ENCODE measurements at regions not wholly inside any gene's neighbourhood (a gene's known extent, or its start where the extent isn't known, plus 50 kb on each side); places are given as distances from the start of the nearest gene placed in this dataset.

DNA sequence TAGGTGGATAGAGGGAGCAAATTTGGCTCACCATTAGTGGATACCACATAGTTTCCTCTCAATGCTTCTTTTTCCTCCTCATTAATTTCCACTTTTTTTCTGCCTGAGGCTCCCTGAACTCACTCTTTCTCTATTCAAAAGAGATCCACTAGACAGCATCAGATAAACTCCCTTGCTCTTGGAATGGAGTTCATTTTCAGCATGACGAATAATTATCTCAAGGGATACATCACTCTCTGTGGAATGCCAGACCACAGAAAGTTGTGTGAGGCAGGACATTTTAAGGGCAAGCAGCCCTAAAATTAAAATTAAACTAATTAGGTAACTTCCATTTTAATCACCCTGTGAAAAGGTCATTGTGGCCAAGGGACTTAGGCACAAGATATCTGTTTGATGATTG, 1920.1 kb upstream of the CELF4 start:
- intact Hi-C loops (cut with DNase I; ENCODE audit: low total_unique reads), result no loop called here
- no peak overlapping the region for H3K4me3 ChIP-seq
- no peak for DNase-seq
- no peaks in the 10 kb centered on the region for H3K9me3 ChIP-seq
- H3K27ac ChIP-seq, result no peak overlapping the region
- H3K27me3 ChIP-seq, result no peaks in the 10 kb centered on the region
- no peak for TF ChIP-seq POLR2A (IDR thresholded peaks at IDR 0.05)
- TF ChIP-seq, protein P1, sequence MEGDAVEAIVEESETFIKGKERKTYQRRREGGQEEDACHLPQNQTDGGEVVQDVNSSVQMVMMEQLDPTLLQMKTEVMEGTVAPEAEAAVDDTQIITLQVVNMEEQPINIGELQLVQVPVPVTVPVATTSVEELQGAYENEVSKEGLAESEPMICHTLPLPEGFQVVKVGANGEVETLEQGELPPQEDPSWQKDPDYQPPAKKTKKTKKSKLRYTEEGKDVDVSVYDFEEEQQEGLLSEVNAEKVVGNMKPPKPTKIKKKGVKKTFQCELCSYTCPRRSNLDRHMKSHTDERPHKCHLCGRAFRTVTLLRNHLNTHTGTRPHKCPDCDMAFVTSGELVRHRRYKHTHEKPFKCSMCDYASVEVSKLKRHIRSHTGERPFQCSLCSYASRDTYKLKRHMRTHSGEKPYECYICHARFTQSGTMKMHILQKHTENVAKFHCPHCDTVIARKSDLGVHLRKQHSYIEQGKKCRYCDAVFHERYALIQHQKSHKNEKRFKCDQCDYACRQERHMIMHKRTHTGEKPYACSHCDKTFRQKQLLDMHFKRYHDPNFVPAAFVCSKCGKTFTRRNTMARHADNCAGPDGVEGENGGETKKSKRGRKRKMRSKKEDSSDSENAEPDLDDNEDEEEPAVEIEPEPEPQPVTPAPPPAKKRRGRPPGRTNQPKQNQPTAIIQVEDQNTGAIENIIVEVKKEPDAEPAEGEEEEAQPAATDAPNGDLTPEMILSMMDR (IDR thresholded peaks at IDR 0.05), result no peak
- no peaks in the 10 kb centered on the region for H3K36me3 ChIP-seq (ENCODE audit: low read depth, missing control alignments)
- 46 to 56% methylated on average over 1 of the region's 1 CpG for WGBS, 2 donors
- H3K4me1 ChIP-seq, result no peaks in the 10 kb centered on the region

DNA sequence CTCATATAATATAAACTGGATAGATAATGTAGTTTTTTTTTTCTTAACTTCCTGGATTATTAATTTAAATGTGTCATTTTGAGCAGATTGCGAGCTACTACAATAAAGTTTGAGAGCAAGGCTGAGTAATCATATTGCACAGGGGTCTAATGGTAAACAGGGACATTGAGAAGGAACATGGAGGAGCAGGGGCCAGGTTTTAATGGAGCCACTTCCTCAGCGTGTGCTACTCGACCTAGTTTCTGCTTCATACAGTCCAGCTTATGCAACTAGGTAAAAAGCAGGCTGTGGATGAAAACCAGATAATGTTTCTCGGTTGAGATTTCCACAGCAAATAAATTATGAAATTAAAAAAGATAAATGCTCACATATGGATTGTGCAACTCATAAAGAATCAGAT, 1915.7 kb upstream of the CELF4 start:
- TF ChIP-seq, protein P1 (IDR thresholded peaks at IDR 0.05), result no peak
- TF ChIP-seq POLR2A (IDR thresholded peaks at IDR 0.05), result no peak
- no peak for DNase-seq
- Histone ChIP-seq H3K4me3 (no peak overlapping the region), H3K4me1 (no peaks in the 10 kb centered on the region), H3K27me3 (no peaks in the 10 kb centered on the region), H3K27ac (no peak overlapping the region), H3K9me3 (no peaks in the 10 kb centered on the region), H3K36me3 (ENCODE audit: low read depth, missing control alignments) (no peaks in the 10 kb centered on the region)
- intact Hi-C loops (cut with DNase I; ENCODE audit: low total_unique reads), result no loop called here
- WGBS, 2 donors, result 51 to 75% methylated on average over 4 of the region's 4 CpGs

DNA sequence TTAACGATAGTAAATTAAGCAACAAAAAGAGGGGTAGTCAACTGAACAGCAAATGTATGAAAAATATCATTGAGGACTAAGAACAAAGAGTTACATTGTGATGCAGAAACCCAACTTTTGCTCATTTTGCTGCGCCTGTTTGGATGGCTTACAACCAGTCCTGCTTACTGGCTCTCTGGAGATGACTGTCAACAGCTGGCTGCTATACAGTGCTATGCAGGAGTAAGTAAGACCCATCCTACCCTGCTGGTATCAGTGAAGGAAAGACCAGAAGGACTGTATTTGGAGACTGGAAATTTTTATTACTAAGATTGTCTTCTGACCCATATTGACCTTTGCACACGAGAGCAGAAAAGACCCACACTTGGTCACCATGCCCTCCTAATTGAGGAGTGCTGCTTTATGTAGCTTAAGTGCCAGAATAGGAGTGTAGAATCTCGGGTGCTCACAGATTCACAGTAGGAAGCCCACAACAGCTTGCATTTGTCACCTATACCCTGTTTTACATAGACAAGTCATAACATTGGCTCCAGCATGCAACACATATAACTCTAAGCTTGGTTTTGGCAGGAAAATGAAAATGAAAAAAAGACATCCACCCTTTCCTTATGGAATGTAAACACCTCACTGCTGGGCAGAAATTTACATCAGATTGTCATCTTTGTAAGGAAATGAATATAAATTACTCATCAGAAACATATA, 1915.0 kb upstream of the CELF4 start:
- no peak overlapping the region for H3K4me3 ChIP-seq
- 84 to 90% methylated on average over 4 of the region's 4 CpGs for WGBS, 2 donors
- intact Hi-C loops (cut with DNase I; ENCODE audit: low total_unique reads), result no loop called here
- TF ChIP-seq, protein P1 (IDR thresholded peaks at IDR 0.05), result no peak
- TF ChIP-seq POLR2A (IDR thresholded peaks at IDR 0.05), result no peak
- DNase-seq, result no peak
- H3K27ac ChIP-seq, result no peak overlapping the region
- no peaks in the 10 kb centered on the region for H3K36me3 ChIP-seq (ENCODE audit: low read depth, missing control alignments)
- no peaks in the 10 kb centered on the region for H3K4me1 ChIP-seq
- H3K27me3 ChIP-seq, result no peaks in the 10 kb centered on the region
- no peaks in the 10 kb centered on the region for H3K9me3 ChIP-seq

DNA sequence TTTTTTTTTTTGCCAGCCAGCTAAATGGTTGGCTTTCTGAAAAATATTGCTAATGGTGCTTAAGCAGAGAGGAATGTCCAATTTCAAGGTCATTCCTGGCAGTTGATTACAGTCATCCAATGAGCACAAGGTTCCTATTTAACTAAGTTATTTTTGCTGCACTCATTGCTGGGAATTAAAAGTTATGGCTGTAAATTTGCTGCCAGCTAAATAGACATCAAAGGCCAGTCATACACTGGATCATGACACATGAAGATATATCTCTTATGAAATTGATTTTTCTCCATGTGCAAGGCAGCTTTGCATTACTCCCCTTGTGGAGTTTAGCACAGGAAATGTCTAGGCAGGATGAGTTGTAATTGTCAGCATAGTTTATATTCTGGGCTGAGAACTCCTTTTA, 1898.4 kb upstream of the CELF4 start:
- Histone ChIP-seq H3K27me3 (no peaks in the 10 kb centered on the region), H3K4me3 (no peak overlapping the region), H3K4me1 (no peaks in the 10 kb centered on the region), H3K36me3 (ENCODE audit: low read depth, missing control alignments) (no peaks in the 10 kb centered on the region), H3K9me3 (no peaks in the 10 kb centered on the region), H3K27ac (no peak overlapping the region)
- no peak for DNase-seq
- intact Hi-C loops (cut with DNase I; ENCODE audit: low total_unique reads), result no loop called here
- TF ChIP-seq POLR2A (IDR thresholded peaks at IDR 0.05), result no peak
- TF ChIP-seq, protein P1 (IDR thresholded peaks at IDR 0.05), result no peak

DNA sequence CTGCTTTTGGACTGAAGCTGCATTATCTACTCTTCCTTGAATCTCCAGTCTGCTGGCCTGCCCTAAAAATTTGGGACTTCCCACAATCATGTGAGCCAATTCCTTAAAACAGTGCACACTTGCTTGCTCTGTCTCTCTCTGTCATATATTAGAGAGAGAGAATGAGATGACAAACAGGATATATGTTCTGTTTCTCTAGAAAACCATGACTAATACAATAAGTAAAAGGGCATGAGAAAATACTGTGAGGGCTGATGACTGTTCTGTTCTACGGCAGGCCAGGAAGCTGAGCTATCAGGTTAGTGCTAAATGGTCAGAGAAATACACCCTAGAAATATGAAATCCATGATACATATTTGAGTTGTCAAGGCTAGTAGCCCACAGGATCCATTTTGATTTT, 1896.8 kb upstream of the CELF4 start:
- no peak for DNase-seq
- Histone ChIP-seq H3K27me3 (no peaks in the 10 kb centered on the region), H3K27ac (no peak overlapping the region), H3K4me3 (no peak overlapping the region), H3K36me3 (ENCODE audit: low read depth, missing control alignments) (no peaks in the 10 kb centered on the region), H3K4me1 (no peaks in the 10 kb centered on the region), H3K9me3 (no peaks in the 10 kb centered on the region)
- WGBS, 2 donors, result 74 to 83% methylated on average over 1 of the region's 1 CpG
- TF ChIP-seq POLR2A (IDR thresholded peaks at IDR 0.05), result no peak
- TF ChIP-seq, protein P1 (IDR thresholded peaks at IDR 0.05), result no peak
- intact Hi-C loops (cut with DNase I; ENCODE audit: low total_unique reads), result no loop called here

Measured in testis (tissue), 2 donors.